PC-3 (cell line): ENCODE measurements at regions not wholly inside any gene's neighbourhood (a gene's known extent, or its start where the extent isn't known, plus 50 kb on each side); places are given as distances from the start of the nearest gene placed in this dataset.
A peak's percentile ranks its signal among the peaks of the same experiment; 100 is the strongest.

Experiments used
- ATAC-seq: fragments of 200-7000 bp; cut with Tn5 transposase; 2 replicates; pipeline ENCODE4 v1.9.1; 2020; ENCODE audit warnings: mild to moderate bottlenecking, moderate library complexity
- BruUV-seq: library from RNA; stranded (reverse); fragments of 400-500 nt; replicated peaks from 2 replicates; lab custom pipeline; 2021; lab: Mats Ljungman, UMichigan
- CTCF ChIA-PET: fragments of 300-600 bp; sonication (Branson Sonifier 250); formaldehyde crosslinking; loops from one replicate; lab custom pipeline; 2022; ENCODE audit warnings: antibody characterized with exemption; lab: Charles Lee
- POLR2A ChIA-PET: fragments of 300-600 bp; sonication (Branson Sonifier 250); formaldehyde crosslinking; loops from one replicate; lab custom pipeline; 2022; ENCODE audit warnings: antibody characterized with exemption; ENCODE audit not compliant: unreplicated experiment; lab: Charles Lee
- DNase-seq: peaks from one replicate; pipeline ENCODE4 v3.0.0-alpha.2; 2015
- H2AFZ ChIP-seq: fragments of 300-600 bp; sonication (generic); 2 replicates; pipeline ENCODE4 v1.6.0; 2016; ENCODE audit warnings: antibody characterized with exemption, low read length
- H3F3A ChIP-seq: fragments of 300-600 bp; sonication (generic); one replicate; pipeline ENCODE4 v1.6.0; 2017; ENCODE audit warnings: antibody characterized with exemption, low read length, control low read depth, mild to moderate bottlenecking; ENCODE audit not compliant: unreplicated experiment
- H3K27ac ChIP-seq: fragments of 300-600 bp; sonication (generic); 2 replicates; pipeline ENCODE4 v1.5.1; 2016; ENCODE audit warnings: mild to moderate bottlenecking, low read length
- H3K27me3 ChIP-seq: fragments of 300-600 bp; sonication (generic); 2 replicates; pipeline ENCODE4 v1.6.1; 2016; ENCODE audit warnings: low read length, mixed read lengths
- H3K36me3 ChIP-seq: fragments of 300-600 bp; sonication (generic); 2 replicates; pipeline ENCODE4 v1.6.1; 2016; ENCODE audit warnings: low read depth, mixed run types, low read length, mixed read lengths
- H3K4me1 ChIP-seq: fragments of 300-600 bp; sonication (generic); 2 replicates; pipeline ENCODE4 v1.5.1; 2016; ENCODE audit warnings: low read length; ENCODE audit not compliant: insufficient read depth
- H3K4me2 ChIP-seq: fragments of 300-600 bp; sonication (generic); 2 replicates; pipeline ENCODE4 v1.6.0; 2016; ENCODE audit warnings: low read length
- H3K4me3 ChIP-seq: fragments of 300-600 bp; sonication (generic); 2 replicates; pipeline ENCODE4 v1.5.1; 2016; ENCODE audit warnings: mild to moderate bottlenecking, low read length, mixed read lengths
- H3K79me2 ChIP-seq: fragments of 300-600 bp; sonication (generic); 2 replicates; pipeline ENCODE4 v1.6.1; 2017; ENCODE audit warnings: low read length, mixed read lengths
- H3K9ac ChIP-seq: fragments of 300-600 bp; sonication (generic); 2 replicates; pipeline ENCODE4 v1.6.0; 2016; ENCODE audit warnings: mild to moderate bottlenecking, low read length
- H3K9me2 ChIP-seq: fragments of 300-600 bp; sonication (generic); replicated peaks from 2 replicates; pipeline ENCODE4 v1.6.1; 2016; ENCODE audit warnings: mixed run types, low read length, mixed read lengths
- H3K9me3 ChIP-seq: fragments of 300-600 bp; sonication (generic); 2 replicates; pipeline ENCODE4 v1.6.1; 2016; ENCODE audit warnings: low read length, mixed read lengths
- H4K20me1 ChIP-seq: fragments of 300-600 bp; sonication (generic); 2 replicates; pipeline ENCODE4 v1.6.1; 2016; ENCODE audit warnings: low read length, mixed read lengths
- EZH2 ChIP-seq: fragments of 300-600 bp; sonication (generic); IDR thresholded peaks from one replicate; pipeline ENCODE4 v1.6.1; 2017; ENCODE audit warnings: antibody characterized with exemption, mild to moderate bottlenecking, low read length; ENCODE audit not compliant: unreplicated experiment
- EZH2phosphoT487 ChIP-seq: fragments of 300-600 bp; sonication (generic); IDR thresholded peaks from 2 replicates; pipeline ENCODE4 v1.6.1; 2018; ENCODE audit warnings: mild to moderate bottlenecking, antibody characterized with exemption, low read length, borderline replicate concordance
- intact Hi-C: fragments of 100-400 bp; cut with micrococcal nuclease; formaldehyde crosslinking; loops from 2 replicates; pipeline ENCODE4 v1.9.0; 2023
- TF ChIP-seq, protein P1 (sequence below): fragments of 300-600 bp; sonication (generic); conservative IDR thresholded peaks from 2 replicates; pipeline ENCODE4 v1.5.1; 2017; ENCODE audit warnings: antibody characterized with exemption, low read depth, mild to moderate bottlenecking, low read length

- H3K9me2 ChIP-seq = no peaks in the 10 kb centered on the region
- intact Hi-C loops = no loop called here
- TF ChIP-seq, protein P1, sequence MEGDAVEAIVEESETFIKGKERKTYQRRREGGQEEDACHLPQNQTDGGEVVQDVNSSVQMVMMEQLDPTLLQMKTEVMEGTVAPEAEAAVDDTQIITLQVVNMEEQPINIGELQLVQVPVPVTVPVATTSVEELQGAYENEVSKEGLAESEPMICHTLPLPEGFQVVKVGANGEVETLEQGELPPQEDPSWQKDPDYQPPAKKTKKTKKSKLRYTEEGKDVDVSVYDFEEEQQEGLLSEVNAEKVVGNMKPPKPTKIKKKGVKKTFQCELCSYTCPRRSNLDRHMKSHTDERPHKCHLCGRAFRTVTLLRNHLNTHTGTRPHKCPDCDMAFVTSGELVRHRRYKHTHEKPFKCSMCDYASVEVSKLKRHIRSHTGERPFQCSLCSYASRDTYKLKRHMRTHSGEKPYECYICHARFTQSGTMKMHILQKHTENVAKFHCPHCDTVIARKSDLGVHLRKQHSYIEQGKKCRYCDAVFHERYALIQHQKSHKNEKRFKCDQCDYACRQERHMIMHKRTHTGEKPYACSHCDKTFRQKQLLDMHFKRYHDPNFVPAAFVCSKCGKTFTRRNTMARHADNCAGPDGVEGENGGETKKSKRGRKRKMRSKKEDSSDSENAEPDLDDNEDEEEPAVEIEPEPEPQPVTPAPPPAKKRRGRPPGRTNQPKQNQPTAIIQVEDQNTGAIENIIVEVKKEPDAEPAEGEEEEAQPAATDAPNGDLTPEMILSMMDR = no peak
- TF ChIP-seq EZH2phosphoT487 = no peak
- TF ChIP-seq EZH2 = no peak
- BruUV-seq = no TSS peak
- H4K20me1 ChIP-seq = no peaks in the 10 kb centered on the region
- H3K27ac ChIP-seq = no peak overlapping the region
- ATAC-seq (no peak), DNase-seq (no peak)
- H3K9ac ChIP-seq = no peak overlapping the region
- ChIA-PET CTCF (no interaction called here), POLR2A (no interaction called here)
- H3F3A ChIP-seq = no peaks in the 10 kb centered on the region
- H3K4me1 ChIP-seq = no peaks in the 10 kb centered on the region
- no peak overlapping the region for H3K4me2 ChIP-seq
- H3K36me3 ChIP-seq = no peaks in the 10 kb centered on the region
- no peak overlapping the region for H3K4me3 ChIP-seq
- no peaks in the 10 kb centered on the region for H3K9me3 ChIP-seq
- no peak overlapping the region for H2AFZ ChIP-seq
- no peaks in the 10 kb centered on the region for H3K27me3 ChIP-seq
- no peaks in the 10 kb centered on the region for H3K79me2 ChIP-seq
Observed at GRCh38 chr13:63075126-63075525, 1659.5 kb upstream of the PCDH20 start.

DNA sequence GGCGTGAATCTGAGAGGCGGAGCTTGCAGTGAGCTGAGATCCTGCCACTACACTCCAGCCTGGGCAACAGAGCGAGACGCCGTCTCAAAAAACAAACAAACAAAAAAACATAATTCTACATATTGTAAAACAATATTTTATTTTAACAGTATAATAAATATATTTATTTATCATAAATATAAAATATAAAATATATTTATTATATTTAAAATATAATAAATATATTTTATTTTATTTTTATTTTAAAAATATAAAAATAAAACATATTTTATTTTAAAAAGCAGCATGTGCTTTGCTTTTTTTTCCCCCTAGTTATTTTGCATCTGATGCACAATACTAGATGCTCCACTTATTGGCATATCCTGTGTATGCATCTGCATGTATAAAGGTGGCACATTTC lies 1634.6 kb upstream of the PCDH20 start:
- BruUV-seq = no TSS peak
- TF ChIP-seq EZH2phosphoT487 (no peak), EZH2 (no peak)
- TF ChIP-seq, protein P1 = no peak

GRCh38 chr13:63048653-63049052 lies 1633.0 kb upstream of the PCDH20 start:
- Histone ChIP-seq H3K9ac (no peak overlapping the region), H3K27me3 (no peaks in the 10 kb centered on the region), H2AFZ (no peak overlapping the region), H3K4me3 (no peak overlapping the region), H3K4me2 (no peak overlapping the region), H3K27ac (no peak overlapping the region), H4K20me1 (no peaks in the 10 kb centered on the region), H3K9me2 (no peaks in the 10 kb centered on the region), H3K79me2 (no peaks in the 10 kb centered on the region), H3K36me3 (no peaks in the 10 kb centered on the region), H3F3A (no peaks in the 10 kb centered on the region), H3K9me3 (no peaks in the 10 kb centered on the region), H3K4me1 (no peaks in the 10 kb centered on the region)
- intact Hi-C loops = loop anchor here (10.0 kb wide), 1 partner anchor 664 kb away; no protein-coding TSS in a partner anchor
- no peak for TF ChIP-seq EZH2
- TF ChIP-seq, protein P1 = peak; percentile 32; the same call in 1 of the 2 replicates
- DNase-seq (peak; percentile 12), ATAC-seq (no peak)
- CTCF ChIA-PET = no interaction called here
- no TSS peak for BruUV-seq
- POLR2A ChIA-PET = interaction anchor here (0.5 kb wide), 1 partner anchor 184 kb away, joined by 24 read pairs; no protein-coding TSS in a partner anchor

More for the DNA sequence above, 1634.6 kb upstream of the PCDH20 start:
- Histone ChIP-seq H3K9me2 (no peaks in the 10 kb centered on the region), H3K27ac (no peak overlapping the region), H3K27me3 (no peaks in the 10 kb centered on the region), H3K9ac (no peak overlapping the region), H3K9me3 (no peaks in the 10 kb centered on the region), H2AFZ (no peak overlapping the region), H3K4me1 (no peaks in the 10 kb centered on the region), H4K20me1 (no peaks in the 10 kb centered on the region), H3K4me3 (no peak overlapping the region), H3K4me2 (no peak overlapping the region), H3K79me2 (no peaks in the 10 kb centered on the region), H3F3A (no peaks in the 10 kb centered on the region), H3K36me3 (no peaks in the 10 kb centered on the region)
- DNase-seq (no peak), ATAC-seq (no peak)
- ChIA-PET POLR2A (no interaction called here), CTCF (no interaction called here)
- intact Hi-C loops = no loop called here
